Activated naive CD4-positive, alpha-beta T cell treated with anti-CD3 and anti-CD28 coated beads, Interleukin-2, amount 50 U/mL, for 72 hours (primary cell): ENCODE measurements at regions not wholly inside any gene's neighbourhood (a gene's known extent, or its start where the extent isn't known, plus 50 kb on each side); places are given as distances from the start of the nearest gene placed in this dataset.

ENCODE experiments used
- ATAC-seq, 2 donors: fragments of 150-1000 bp; cut with Tn5 transposase; 2 replicates each; pipeline ENCODE4 v1.10.0; 2021; ENCODE audit warnings: mild to moderate bottlenecking in 2 of 2, moderate library complexity in 2 of 2
- DNase-seq, 2 donors: peaks; one replicate each; pipeline ENCODE4 v3.0.0; 2021 to 2022; ENCODE audit warnings: low spot score in 2 of 2
- H3K27ac Mint-ChIP-seq, 2 donors: one replicate each; pipeline ENCODE4 v1.8.0; 2022; ENCODE audit warnings: mild to moderate bottlenecking in 2 of 2, mixed read lengths in 2 of 2
- H3K36me3 Mint-ChIP-seq, 2 donors: one replicate each; pipeline ENCODE4 v1.8.0; 2022; ENCODE audit warnings: mixed read lengths in 2 of 2
- H3K9me3 Mint-ChIP-seq, 2 donors: one replicate each; pipeline ENCODE4 v1.8.0; 2022; ENCODE audit warnings: mixed read lengths in 2 of 2

DNA sequence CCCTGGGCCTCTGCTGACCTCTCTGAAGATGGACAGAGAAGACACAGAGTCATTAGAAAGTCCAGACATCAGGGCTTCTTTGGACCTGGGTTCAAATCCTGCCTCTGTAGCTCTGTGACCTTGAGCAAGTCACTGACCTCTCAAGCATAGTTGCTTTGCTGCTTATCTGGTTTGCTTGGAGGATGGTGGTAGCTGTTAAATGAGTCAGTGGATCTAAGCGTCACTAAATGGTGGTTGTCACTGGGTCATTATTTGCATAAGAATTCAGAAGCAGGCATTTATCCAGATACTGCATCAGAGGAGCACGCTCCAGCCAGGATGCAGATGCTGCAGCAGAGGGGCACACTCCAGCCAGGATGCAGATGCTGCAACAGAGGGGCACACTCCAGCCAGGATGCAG, 229.2 kb downstream of the GLI2 start:
- Mint-ChIP-seq H3K36me3 (no peaks in the 10 kb centered on the region), H3K27ac (no peak overlapping the region), H3K9me3 (no peaks in the 10 kb centered on the region)
- ATAC-seq (no peak), DNase-seq (no peak)

DNA sequence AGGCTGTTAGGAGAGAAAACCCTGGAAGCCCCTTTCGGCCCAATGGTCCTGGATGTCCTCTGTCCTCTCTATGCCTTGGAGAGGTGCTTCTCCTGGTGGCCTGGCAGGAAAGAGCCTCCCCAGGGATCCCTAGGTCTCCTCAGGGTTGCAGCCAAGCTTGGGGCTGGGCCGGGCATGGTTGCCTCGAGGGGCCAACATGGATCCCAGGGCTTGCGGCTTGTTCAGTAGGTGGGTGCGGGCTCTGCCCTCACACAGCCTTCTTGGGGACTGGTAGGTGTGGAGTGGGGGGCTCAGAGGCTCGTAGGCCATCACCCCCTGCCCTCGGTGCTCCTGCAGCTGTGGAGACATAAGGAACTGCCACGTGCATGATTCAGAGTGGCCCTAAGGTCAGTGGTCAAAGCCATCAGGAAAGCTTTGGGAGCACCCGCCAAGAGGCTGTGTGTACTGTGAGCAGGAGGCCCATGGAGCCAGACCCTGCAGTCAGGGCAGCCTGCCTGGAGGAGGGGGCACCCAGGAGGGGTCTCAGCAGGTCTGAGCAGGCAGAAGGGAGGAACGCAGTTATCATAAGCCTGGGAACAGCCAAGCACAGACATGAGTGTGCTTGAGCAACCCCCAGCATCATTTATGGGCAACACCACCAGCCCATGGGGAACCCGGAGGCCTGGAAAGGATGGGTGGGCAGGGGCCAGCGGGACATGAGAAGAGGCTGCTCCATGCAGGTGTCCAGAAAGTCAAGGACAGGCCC, 231.0 kb downstream of the GLI2 start:
- ATAC-seq, result no peak
- Mint-ChIP-seq H3K27ac (no peak overlapping the region), H3K9me3 (no peaks in the 10 kb centered on the region), H3K36me3 (no peaks in the 10 kb centered on the region)
- no peak for DNase-seq

DNA sequence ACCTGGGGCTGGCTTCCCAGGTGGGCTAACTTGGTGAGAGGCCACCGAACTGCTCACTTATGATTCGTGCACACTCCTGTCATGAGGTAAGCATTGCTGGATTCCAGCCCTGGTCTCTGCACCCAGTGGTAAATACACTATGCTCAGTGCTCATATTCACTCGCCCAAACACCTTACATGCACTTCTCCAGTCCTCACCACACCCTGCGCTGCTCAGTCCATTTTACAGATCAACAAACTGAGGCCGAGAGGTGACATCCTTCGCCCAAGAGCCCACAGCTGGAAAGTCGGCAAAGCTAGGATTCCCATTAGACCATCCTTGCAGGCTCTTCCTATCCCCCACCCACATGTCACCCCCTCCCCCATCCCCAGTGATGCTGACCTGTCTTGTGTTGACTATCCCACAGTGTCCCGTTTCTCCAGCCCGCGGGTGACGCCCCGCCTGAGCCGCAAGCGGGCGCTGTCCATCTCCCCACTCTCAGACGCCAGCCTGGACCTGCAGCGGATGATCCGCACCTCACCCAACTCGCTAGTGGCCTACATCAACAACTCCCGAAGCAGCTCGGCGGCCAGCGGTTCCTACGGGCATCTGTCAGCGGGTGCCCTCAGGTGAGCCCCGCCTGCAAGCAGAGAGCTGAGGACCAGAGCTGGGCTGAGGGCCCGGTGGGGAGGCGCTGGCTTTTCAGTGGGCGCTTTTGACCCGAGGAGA, 232.8 kb downstream of the GLI2 start:
- H3K36me3 Mint-ChIP-seq, result no peaks in the 10 kb centered on the region
- no peak for DNase-seq
- no peak for ATAC-seq
- no peaks in the 10 kb centered on the region for H3K9me3 Mint-ChIP-seq
- no peak overlapping the region for H3K27ac Mint-ChIP-seq

DNA sequence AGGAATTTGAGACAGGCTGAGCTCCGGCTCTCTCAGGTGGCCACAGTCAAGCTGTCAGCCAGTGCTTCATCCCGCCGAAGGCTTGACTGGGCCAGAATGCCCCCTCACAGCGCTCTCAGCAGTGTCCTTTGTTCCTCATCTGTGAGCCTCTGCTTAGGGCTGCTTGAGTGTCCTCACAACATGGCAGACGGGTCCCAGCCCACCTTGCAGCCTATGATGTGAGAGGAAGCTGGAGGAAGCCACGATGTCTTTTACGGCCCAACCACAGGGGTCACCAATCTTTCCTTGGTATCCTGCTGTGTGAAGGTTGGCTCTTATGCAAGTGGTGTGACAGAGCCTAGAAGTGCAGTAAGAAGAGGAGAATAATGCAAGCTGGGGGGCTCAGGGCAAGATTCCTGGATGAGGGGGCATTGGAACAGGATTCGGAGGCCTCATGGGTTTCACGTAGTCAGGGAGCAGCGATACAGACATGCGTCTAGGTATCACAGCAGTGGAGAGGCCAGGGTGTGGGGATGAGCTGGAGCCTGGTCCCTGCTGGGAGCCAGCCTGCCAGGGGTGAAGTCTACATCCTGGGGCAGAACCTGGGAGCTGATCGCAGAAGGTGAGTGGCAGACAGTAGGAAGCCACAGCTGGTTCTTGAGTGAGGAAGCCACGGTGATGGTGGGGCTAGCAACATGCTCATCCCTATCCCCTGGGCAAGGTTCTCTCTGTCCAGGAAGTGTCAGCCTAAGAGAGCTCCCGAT, 234.1 kb downstream of the GLI2 start:
- H3K36me3 Mint-ChIP-seq, result no peaks in the 10 kb centered on the region
- H3K27ac Mint-ChIP-seq, result no peak overlapping the region
- H3K9me3 Mint-ChIP-seq, result no peaks in the 10 kb centered on the region
- no peak for DNase-seq
- no peak for ATAC-seq

DNA sequence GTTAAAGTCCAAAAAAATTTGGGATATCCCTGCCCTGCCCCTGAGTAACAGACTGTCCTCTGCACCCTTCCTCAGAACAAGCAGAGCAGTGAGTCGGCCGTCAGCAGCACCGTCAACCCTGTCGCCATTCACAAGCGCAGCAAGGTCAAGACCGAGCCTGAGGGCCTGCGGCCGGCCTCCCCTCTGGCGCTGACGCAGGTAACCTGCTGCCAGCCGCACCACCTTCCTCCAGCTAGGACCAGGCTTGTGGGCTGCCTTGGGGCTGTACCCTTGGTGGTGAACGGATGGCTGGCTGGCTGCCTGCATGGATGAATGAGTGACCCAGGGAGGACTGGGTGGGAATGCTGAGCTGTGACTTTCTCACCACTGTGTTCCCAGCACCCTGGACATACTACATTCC, 236.2 kb downstream of the GLI2 start:
- ATAC-seq (no peak), DNase-seq (no peak)
- H3K27ac Mint-ChIP-seq, result no peak overlapping the region
- H3K36me3 Mint-ChIP-seq, result no peaks in the 10 kb centered on the region
- H3K9me3 Mint-ChIP-seq, result no peaks in the 10 kb centered on the region

DNA sequence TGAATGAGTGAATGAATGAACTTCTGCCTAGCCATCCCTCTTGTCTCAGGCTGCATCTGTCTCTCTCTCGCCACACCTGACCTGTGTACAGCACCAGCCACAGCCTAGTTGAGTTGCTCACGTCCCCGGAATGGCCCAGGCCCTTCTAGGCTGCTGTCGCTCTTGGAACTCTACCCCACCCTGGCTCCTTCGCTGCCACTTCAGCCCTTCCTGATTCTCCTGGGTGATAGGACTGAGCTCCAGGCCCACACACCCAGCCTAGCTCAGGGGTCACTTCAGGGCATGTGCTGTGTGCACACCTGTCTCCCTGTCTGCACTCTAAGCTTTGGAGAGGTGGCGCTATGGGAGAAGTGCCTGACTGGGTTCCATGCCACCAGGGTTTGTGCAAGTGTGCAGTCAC, 236.6 kb downstream of the GLI2 start:
- no peak for ATAC-seq
- Mint-ChIP-seq H3K36me3 (no peaks in the 10 kb centered on the region), H3K27ac (no peak overlapping the region), H3K9me3 (no peaks in the 10 kb centered on the region)
- no peak for DNase-seq

DNA sequence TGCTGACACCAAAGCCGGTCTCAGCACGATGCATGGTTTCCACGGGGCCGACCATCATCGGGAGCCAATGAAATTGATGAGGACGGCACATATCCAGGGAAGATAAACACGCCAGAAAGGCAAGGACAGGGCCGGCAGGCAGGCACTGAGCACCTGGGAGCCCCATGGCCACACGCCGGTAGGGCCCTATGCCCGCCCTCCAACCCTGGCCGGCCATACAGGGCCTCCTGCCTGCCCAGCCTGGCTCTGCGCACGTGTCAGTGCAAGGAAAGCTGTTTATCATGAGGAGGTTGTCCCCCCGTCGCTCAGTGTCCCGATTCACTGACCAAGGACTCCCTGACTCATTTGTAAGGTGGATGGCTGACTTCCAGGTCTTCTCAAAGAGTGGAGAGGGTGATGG, 237.5 kb downstream of the GLI2 start:
- Mint-ChIP-seq H3K9me3 (no peaks in the 10 kb centered on the region), H3K27ac (no peak overlapping the region), H3K36me3 (no peaks in the 10 kb centered on the region)
- ATAC-seq (no peak), DNase-seq (no peak)

DNA sequence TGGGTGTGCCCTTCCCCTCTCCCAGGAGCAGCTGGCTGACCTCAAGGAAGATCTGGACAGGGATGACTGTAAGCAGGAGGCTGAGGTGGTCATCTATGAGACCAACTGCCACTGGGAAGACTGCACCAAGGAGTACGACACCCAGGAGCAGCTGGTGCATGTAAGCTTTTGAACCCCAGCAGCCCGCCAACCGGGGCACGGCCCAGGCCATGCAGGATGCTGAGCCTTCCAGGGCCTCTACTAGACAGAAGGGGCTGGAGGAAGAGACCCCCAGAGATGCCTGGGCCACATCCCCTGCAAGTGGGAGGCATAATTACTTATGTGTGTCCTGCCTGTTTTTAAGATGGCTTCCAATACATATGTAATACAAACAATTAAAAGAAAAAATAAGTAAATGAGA, 239.3 kb downstream of the GLI2 start:
- Mint-ChIP-seq H3K27ac (peak overlapping the region in 1 of 2 donors; percentile 36), H3K9me3 (no peaks in the 10 kb centered on the region), H3K36me3 (no peaks in the 10 kb centered on the region)
- ATAC-seq (no peak), DNase-seq (no peak)

DNA sequence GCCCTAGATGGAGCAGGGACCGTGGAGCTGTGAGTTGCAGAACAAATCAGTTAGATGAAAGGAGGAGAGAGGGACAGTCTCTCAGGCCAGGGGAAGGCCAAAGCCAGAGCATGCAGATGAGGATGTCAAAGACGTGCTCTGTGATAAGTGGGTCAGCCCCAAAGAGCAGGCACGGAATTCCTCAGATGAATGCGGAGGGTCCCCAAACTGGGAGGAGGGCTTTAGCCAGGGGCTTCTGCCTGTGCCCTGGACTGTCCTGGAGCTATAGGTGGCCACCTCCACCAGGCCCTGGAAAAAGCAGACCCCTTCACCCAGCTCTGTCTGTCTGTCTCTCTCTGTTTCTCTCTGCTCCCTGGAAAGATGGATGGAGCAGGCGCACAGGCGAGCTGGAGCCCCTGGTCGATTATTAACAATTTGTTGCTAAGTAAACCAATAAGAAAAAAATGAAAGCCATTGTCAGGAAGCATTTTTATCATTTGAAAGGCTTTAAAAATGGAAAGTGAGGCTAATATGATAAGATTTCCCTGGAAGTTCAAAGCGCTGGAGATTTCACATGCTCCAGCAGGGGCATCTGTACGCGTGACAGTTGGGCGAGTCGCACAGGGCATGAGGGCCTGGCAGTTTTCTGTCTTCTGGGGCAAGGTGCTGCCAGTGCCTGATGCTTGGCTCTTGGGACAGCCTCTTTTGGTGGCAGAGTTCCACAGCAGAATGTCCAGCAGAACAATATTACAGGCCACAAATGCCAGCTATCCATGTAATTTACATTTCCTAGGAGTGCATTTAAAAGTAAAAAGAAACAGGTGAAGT, 241.0 kb downstream of the GLI2 start:
- Mint-ChIP-seq H3K36me3 (no peaks in the 10 kb centered on the region), H3K27ac (no peak overlapping the region), H3K9me3 (no peaks in the 10 kb centered on the region)
- no peak for DNase-seq
- ATAC-seq, result no peak

DNA sequence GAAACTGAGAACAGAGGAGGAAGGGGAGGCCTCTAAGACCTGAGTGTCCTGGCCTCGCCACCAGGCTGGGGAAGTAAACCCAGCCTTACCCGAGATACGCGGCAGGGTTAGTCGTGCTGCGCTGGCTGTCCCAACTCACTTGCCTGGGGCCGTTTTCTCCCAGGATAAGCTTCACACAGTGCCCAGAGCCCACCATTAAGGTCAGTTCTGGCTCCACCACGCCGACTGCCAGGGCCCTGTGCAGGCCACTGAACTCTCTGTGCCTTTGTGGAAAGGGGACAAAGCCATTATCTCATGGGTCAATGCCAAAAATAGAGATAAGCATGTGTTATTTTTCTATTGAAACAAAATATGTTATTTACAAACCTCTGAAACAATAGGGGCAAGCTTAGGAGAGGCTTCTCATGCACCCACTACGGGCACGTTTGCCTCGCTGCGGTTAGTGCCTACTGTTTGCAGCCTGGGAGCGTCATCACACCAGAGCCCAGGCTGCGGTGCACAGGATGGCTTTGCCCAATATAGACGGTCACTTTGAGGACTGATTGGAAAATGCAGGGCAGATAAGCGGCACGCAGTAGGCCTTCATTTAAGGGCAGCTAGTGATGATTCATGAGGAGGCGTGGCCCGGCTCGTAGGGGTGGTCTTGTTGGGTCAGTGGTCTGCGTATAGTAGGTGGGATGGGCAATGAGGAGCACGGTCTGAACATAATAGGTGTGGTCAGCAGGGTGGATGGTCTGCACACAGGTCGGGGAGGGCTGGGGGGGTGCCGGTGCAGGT, 242.1 kb downstream of the GLI2 start:
- no peaks in the 10 kb centered on the region for H3K36me3 Mint-ChIP-seq
- H3K27ac Mint-ChIP-seq, result no peak overlapping the region
- DNase-seq (no peak), ATAC-seq (no peak)
- no peaks in the 10 kb centered on the region for H3K9me3 Mint-ChIP-seq

DNA sequence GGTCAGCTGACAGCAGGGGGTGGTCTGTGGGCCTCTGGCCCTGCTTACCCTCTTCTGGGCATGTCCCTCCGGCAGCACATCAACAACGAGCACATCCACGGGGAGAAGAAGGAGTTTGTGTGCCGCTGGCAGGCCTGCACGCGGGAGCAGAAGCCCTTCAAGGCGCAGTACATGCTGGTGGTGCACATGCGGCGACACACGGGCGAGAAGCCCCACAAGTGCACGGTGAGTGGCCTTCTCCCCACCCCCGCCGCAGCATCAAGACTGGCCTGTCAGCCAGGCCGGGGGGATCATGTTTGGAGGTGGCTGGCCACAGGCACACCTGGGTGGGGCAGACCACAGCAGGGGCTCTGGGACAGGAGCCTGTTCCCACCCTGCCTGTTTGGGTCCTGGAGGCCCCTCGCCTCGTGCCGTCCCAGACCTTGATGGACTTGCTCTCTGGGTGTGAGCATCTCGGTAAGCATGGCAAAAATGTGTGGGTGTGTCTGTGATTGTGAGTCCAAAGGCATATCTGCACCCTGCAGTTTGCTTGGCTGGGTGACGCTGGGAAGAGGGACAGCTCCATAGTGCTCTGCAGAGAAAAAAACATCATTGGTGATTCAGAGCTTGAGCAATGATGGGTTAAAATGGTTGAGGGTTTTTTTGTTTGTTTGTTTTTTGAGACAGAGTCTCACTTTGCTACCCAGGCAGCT, 242.8 kb downstream of the GLI2 start:
- Mint-ChIP-seq H3K27ac (no peak overlapping the region), H3K36me3 (no peaks in the 10 kb centered on the region), H3K9me3 (no peaks in the 10 kb centered on the region)
- ATAC-seq (no peak), DNase-seq (no peak)

DNA sequence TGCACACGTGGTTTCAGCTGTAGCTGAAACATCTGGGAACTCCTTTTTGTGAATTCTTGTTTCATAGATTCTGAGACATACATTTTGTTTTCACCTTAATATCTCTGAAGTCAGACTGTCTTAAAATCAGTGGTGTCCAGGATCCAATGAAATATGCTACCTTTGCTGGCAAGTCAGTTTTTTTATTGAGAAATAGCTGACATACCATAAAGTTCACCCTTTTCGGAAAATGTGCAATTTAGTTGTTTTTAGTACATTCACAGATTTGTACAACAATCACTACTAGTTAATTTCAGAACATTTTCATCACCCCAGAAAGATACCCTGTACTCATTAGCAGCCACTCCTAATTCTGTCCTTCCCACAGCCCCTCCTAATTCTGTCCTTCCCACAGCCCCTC, 243.7 kb downstream of the GLI2 start:
- H3K9me3 Mint-ChIP-seq, result no peaks in the 10 kb centered on the region
- ATAC-seq (no peak), DNase-seq (no peak)
- no peaks in the 10 kb centered on the region for H3K36me3 Mint-ChIP-seq
- H3K27ac Mint-ChIP-seq, result no peak overlapping the region

DNA sequence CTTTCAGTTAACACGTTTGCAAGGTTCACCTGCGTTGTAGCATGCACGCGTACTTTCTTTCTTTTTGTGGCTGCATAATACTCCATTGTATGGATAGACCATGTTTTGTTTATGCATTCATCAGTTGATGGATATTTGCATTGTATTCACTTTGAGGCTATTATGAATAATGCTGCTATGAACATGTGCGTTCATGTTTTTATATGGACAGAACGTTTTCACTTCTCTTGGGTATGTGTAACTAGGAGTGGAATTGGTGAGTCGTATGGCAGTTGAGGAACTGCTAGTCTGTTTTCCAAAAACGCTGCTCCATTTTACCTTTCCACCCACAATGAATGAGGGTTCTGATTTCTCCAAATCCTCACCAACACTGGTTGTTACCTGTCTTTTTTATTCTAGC, 244.3 kb downstream of the GLI2 start:
- Mint-ChIP-seq H3K36me3 (no peaks in the 10 kb centered on the region), H3K9me3 (no peaks in the 10 kb centered on the region), H3K27ac (no peak overlapping the region)
- DNase-seq (no peak), ATAC-seq (no peak)

DNA sequence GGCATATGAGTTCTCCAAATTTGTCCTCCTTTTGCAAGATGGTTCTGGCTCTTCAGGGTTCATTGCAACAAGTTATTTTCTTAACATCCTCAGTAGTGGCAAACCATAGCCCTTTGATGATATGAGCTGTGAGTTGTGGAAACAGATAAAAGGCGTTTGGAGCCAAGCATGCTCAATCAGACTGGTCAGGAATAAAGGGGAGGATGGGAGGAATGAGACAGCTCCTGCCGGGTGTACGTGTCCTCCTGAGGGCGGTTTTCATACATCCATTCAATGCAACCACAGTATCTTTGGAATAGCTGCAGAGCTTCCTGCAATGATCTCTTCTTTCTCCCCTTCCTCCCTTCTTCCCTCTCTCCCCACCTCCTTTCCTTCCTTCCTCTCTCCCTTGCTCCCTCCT, 245.8 kb downstream of the GLI2 start:
- ATAC-seq (no peak), DNase-seq (no peak)
- no peak overlapping the region for H3K27ac Mint-ChIP-seq
- no peaks in the 10 kb centered on the region for H3K36me3 Mint-ChIP-seq
- H3K9me3 Mint-ChIP-seq, result no peaks in the 10 kb centered on the region

DNA sequence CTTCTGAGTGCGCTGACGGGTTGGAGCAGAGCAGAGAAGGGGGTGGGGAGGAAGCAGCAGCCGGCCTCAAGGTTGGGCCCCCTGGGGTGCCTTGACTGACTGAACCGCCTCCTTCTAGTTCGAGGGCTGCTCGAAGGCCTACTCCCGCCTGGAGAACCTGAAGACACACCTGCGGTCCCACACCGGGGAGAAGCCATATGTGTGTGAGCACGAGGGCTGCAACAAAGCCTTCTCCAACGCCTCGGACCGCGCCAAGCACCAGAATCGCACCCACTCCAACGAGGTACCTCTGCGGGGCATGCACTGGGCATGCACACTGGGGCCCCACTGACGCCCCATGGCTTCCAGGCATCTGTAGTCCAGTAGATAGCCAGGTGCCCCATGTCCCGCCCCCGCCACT, 246.9 kb downstream of the GLI2 start:
- no peak for ATAC-seq
- Mint-ChIP-seq H3K9me3 (no peaks in the 10 kb centered on the region), H3K36me3 (no peaks in the 10 kb centered on the region), H3K27ac (no peak overlapping the region)
- no peak for DNase-seq

DNA sequence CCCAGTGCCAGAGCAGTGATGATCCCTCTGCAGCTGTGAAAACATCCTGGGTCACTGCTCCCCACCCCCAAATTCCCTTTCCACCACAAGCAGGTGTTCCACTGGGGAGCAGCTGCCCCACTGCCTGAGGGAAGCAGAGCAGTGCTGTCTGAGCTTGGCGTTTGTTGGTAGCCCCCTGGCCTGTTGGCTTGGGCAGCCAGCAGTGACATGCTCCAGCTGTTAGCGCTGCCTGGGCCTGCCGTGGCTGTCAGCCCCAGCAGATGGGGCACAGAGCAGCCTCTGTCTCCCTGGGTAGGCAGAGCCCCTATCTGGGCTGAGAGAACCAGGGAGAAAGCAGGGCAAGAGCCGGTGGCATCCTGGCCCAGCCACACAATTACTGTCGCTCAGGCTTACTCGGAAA, 247.7 kb downstream of the GLI2 start:
- H3K36me3 Mint-ChIP-seq, result no peaks in the 10 kb centered on the region

More for the DNA sequence above, 247.7 kb downstream of the GLI2 start:
- no peaks in the 10 kb centered on the region for H3K9me3 Mint-ChIP-seq
- H3K27ac Mint-ChIP-seq, result no peak overlapping the region
- no peak for DNase-seq
- no peak for ATAC-seq
